Uterus (tissue), 2 donors: ENCODE measurements at regions not wholly inside any gene's neighbourhood (a gene's known extent, or its start where the extent isn't known, plus 50 kb on each side); places are given as distances from the start of the nearest gene placed in this dataset.

ENCODE experiments used
- CTCF ChIP-seq, 4 experiments: fragments of 200-600 bp in 2 of 4; fragments of 450-650 bp in 2 of 4; sonication (generic) in 2 of 4; IDR thresholded peaks; one replicate each; pipeline ENCODE4 v1.5.1; 2016 to 2019; ENCODE audit warnings: antibody characterized with exemption in 4 of 4, mild to moderate bottlenecking in 2 of 4, moderate library complexity in 1 of 4
- POLR2A ChIP-seq, 2 donors: fragments of 450-650 bp; IDR thresholded peaks; one replicate each; pipeline ENCODE4 v1.6.1; 2016; ENCODE audit warnings: antibody characterized with exemption in 2 of 2, mild to moderate bottlenecking in 1 of 2, moderate library complexity in 1 of 2

- no peak for TF ChIP-seq POLR2A (IDR thresholded peaks at IDR 0.05)
- TF ChIP-seq CTCF (IDR thresholded peaks at IDR 0.05): no peak
Measured at GRCh38 chr5:175308701-175309100, 135.3 kb downstream of the DRD1 start.
